ENCODE measurements at regions not wholly inside any gene's neighbourhood (a gene's known extent, or its start where the extent isn't known, plus 50 kb on each side); places are given as distances from the start of the nearest gene placed in this dataset.

DNA sequence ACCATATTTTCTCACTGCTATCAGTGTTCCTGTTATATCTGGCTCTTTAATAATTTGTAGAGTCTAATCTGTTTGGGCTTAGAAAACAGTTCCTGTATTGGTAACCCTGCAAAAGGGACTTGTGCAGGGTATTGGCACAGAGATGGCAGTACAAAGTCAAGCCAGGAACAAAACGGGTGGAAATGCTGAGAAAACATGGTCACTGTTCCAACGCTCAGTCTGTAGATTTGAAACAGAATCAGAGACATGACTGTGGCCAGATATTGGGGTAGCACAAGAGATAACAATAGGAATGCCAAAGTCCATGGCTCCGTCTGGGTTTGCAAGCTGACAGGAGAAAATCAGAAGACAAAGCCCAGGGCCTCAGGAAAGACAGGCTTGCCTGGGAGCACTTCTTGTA lies 290.7 kb upstream of the PDE3A start:
- no peak overlapping the region for H4K8ac ChIP-seq (ENCODE audit: low read depth in 2 of 2, low read length in 2 of 2)
- in situ Hi-C loops (cut with MboI; ENCODE audit: low sequenced_read_pairs) (no loop called here), dilution Hi-C loops (cut with HindIII; ENCODE audit: low sequenced_read_pairs, unreplicated experiment) (no loop called here), intact Hi-C loops (cut with micrococcal nuclease) (no loop called here)
- no peak overlapping the region for H2BK20ac ChIP-seq (ENCODE audit: low read depth, low read length)
- H2BK15ac ChIP-seq (ENCODE audit: low read depth, low read length), result no peak overlapping the region
- no peak overlapping the region for H3K56ac ChIP-seq (ENCODE audit: extremely low read depth, insufficient read depth, low read length)
- WGBS, 2 experiments (ENCODE audit: extremely low coverage in 2 of 2, insufficient read length in 1 of 2), result no CpG with 5 or more reads among the region's 3 CpGs
- H2AFZ ChIP-seq (replicated peaks; ENCODE audit: low read length, poor library complexity), result no peak overlapping the region
- H4K5ac ChIP-seq (ENCODE audit: low read depth, low read length), result no peak overlapping the region
- no peak overlapping the region for H3K27ac ChIP-seq (ENCODE audit: insufficient read depth, low read length)
- no peak overlapping the region for H2AK5ac ChIP-seq (ENCODE audit: low read depth, low read length)
- no peak for DNase-seq
- no TSS peak for BruUV-seq (replicated peaks)
- H3K27me3 ChIP-seq (ENCODE audit: control insufficient read depth, insufficient read depth, low read length), result no peaks in the 10 kb centered on the region
- no peak overlapping the region for H3K4me2 ChIP-seq (ENCODE audit: low read depth, low read length)
- H2AK9ac ChIP-seq (replicated peaks; ENCODE audit: low read depth, low read length, poor library complexity), result no peak overlapping the region
- H4K20me1 ChIP-seq (ENCODE audit: insufficient read depth, low read length), result no peaks in the 10 kb centered on the region
- CTCF ChIA-PET, result no interaction called here
- H3K9me3 ChIP-seq (ENCODE audit: control insufficient read depth, insufficient read depth, low read length), result no peaks in the 10 kb centered on the region
- no peak overlapping the region for H3K18ac ChIP-seq (ENCODE audit: low read depth, low read length)
- H3K9me1 ChIP-seq (ENCODE audit: insufficient read depth, low read length), result no peaks in the 10 kb centered on the region
- no peak overlapping the region for H4K91ac ChIP-seq (ENCODE audit: insufficient read depth, low read depth, low read length)
- no peak overlapping the region for H2BK120ac ChIP-seq (ENCODE audit: low read depth, low read length)
- no peak overlapping the region for H3K23ac ChIP-seq (ENCODE audit: low read depth, low read length)
- H3K4ac ChIP-seq (ENCODE audit: low read depth, low read length), result no peak overlapping the region
- H3K36me3 ChIP-seq (ENCODE audit: control insufficient read depth, insufficient read depth, low read length), result no peaks in the 10 kb centered on the region
- POLR2A ChIA-PET (ENCODE audit: unreplicated experiment), result no interaction called here
- no peaks in the 10 kb centered on the region for H3K79me1 ChIP-seq (ENCODE audit: low read depth in 1 of 2, low read length in 2 of 2)
- no peak overlapping the region for H2BK5ac ChIP-seq (ENCODE audit: low read depth, low read length, poor library complexity, severe bottlenecking)
- ATAC-seq (ENCODE audit: low read depth), result no peak
- TF ChIP-seq MXI1 (IDR thresholded peaks at IDR 0.05; ENCODE audit: borderline replicate concordance, low read depth, low read length) (no peak), MAZ (IDR thresholded peaks at IDR 0.05; ENCODE audit: borderline replicate concordance, low read depth, low read length) (no peak), NFE2L2 (IDR thresholded peaks at IDR 0.05; ENCODE audit: low read depth, low read length) (no peak)
- TF ChIP-seq, protein P1, sequence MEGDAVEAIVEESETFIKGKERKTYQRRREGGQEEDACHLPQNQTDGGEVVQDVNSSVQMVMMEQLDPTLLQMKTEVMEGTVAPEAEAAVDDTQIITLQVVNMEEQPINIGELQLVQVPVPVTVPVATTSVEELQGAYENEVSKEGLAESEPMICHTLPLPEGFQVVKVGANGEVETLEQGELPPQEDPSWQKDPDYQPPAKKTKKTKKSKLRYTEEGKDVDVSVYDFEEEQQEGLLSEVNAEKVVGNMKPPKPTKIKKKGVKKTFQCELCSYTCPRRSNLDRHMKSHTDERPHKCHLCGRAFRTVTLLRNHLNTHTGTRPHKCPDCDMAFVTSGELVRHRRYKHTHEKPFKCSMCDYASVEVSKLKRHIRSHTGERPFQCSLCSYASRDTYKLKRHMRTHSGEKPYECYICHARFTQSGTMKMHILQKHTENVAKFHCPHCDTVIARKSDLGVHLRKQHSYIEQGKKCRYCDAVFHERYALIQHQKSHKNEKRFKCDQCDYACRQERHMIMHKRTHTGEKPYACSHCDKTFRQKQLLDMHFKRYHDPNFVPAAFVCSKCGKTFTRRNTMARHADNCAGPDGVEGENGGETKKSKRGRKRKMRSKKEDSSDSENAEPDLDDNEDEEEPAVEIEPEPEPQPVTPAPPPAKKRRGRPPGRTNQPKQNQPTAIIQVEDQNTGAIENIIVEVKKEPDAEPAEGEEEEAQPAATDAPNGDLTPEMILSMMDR (conservative IDR thresholded peaks at IDR 0.05; ENCODE audit: low read depth, low read length), result no peak
- no peaks in the 10 kb centered on the region for H3K4me1 ChIP-seq (ENCODE audit: control insufficient read depth, insufficient read depth, low read length)
- no peak overlapping the region for H3K9ac ChIP-seq (ENCODE audit: low read depth, low read length)
- no peak overlapping the region for H3K14ac ChIP-seq (replicated peaks; ENCODE audit: low read depth, low read length)
- no peak overlapping the region for H3K4me3 ChIP-seq (ENCODE audit: insufficient read depth, low read depth, low read length)
